Middle frontal gyrus (tissue), 1 donor: ENCODE measurements at regions not wholly inside any gene's neighbourhood (a gene's known extent, or its start where the extent isn't known, plus 50 kb on each side); places are given as distances from the start of the nearest gene placed in this dataset.
"Not testable (repeated sequence)": the region's sequence is repeated elsewhere in the genome, so short reads cannot be mapped to it uniquely, and the experiment has no call there.

ENCODE experiments used
- DNase-seq: peaks from one replicate; pipeline ENCODE4 v3.0.0-alpha.2; 2015; ENCODE audit warnings: low spot score; ENCODE audit errors: extremely low spot score

GRCh38 chr13:26483546-26483945, 73.9 kb upstream of the WASF3 start:
- no peak for DNase-seq

- no peak for DNase-seq
These were observed 73.3 kb upstream of the WASF3 start for GRCh38 chr13:26484196-26484595.

- no peak for DNase-seq
These were observed 72.2 kb upstream of the WASF3 start for GRCh38 chr13:26485288-26485687.

GRCh38 chr13:26485786-26486185, 71.7 kb upstream of the WASF3 start:
- no peak for DNase-seq

GRCh38 chr13:26486550-26486949, 70.9 kb upstream of the WASF3 start:
- DNase-seq = no peak

- DNase-seq = no peak
These were observed 69.7 kb upstream of the WASF3 start for GRCh38 chr13:26487781-26488180.

GRCh38 chr13:26488236-26489003, 69.1 kb upstream of the WASF3 start:
- no peak for DNase-seq

GRCh38 chr13:26492301-26492700, 65.2 kb upstream of the WASF3 start:
- DNase-seq = not testable (repeated sequence)

- no peak for DNase-seq
These were observed 62.8 kb upstream of the WASF3 start for GRCh38 chr13:26494571-26495195.

- no peak for DNase-seq
These were observed 61.7 kb upstream of the WASF3 start for GRCh38 chr13:26495750-26496149.

GRCh38 chr13:26497968-26498511, 59.4 kb upstream of the WASF3 start:
- no peak for DNase-seq

- no peak for DNase-seq
These were observed 58.6 kb upstream of the WASF3 start for GRCh38 chr13:26498656-26499601.

GRCh38 chr13:26500618-26501320, 56.7 kb upstream of the WASF3 start:
- DNase-seq = no peak

- no peak for DNase-seq
These were observed 55.8 kb upstream of the WASF3 start for GRCh38 chr13:26501641-26502040.

- no peak for DNase-seq
These were observed 54.7 kb upstream of the WASF3 start for GRCh38 chr13:26502826-26503225.

GRCh38 chr13:26503826-26504594, 53.5 kb upstream of the WASF3 start:
- peak; percentile 31 for DNase-seq
